ENCODE measurements at regions not wholly inside any gene's neighbourhood (a gene's known extent, or its start where the extent isn't known, plus 50 kb on each side); places are given as distances from the start of the nearest gene placed in this dataset.

- DNase-seq (ENCODE audit: low read depth in 2 of 2), result no peak
These were observed 77.2 kb downstream of the HIF1AN start for GRCh38 chr10:100612601-100613595.

- no peak for DNase-seq (ENCODE audit: low read depth in 2 of 2)
These were observed 78.1 kb downstream of the HIF1AN start for GRCh38 chr10:100613846-100614245.

- DNase-seq (ENCODE audit: low read depth in 2 of 2), result no peak
These were observed 78.8 kb downstream of the HIF1AN start for GRCh38 chr10:100614429-100615095.

- DNase-seq (ENCODE audit: low read depth in 2 of 2), result no peak
These were observed 79.5 kb downstream of the HIF1AN start for GRCh38 chr10:100615241-100615640.

GRCh38 chr10:100615908-100616307 is 80.2 kb downstream of the HIF1AN start:
- DNase-seq (ENCODE audit: low read depth in 2 of 2), result no peak

- DNase-seq (ENCODE audit: low read depth in 2 of 2), result no peak
These were observed 82.4 kb downstream of the HIF1AN start for GRCh38 chr10:100618091-100618615.

GRCh38 chr10:100618632-100619255 is 83.0 kb downstream of the HIF1AN start:
- no peak for DNase-seq (ENCODE audit: low read depth in 2 of 2)

- DNase-seq (ENCODE audit: low read depth in 2 of 2), result no peak
These were observed 84.5 kb downstream of the HIF1AN start for GRCh38 chr10:100620087-100620835.

GRCh38 chr10:100621360-100622205 is 85.8 kb downstream of the HIF1AN start:
- DNase-seq (ENCODE audit: low read depth in 2 of 2), result no peak

- no peak for DNase-seq (ENCODE audit: low read depth in 2 of 2)
These were observed 87.2 kb downstream of the HIF1AN start for GRCh38 chr10:100622946-100623345.

GRCh38 chr10:100623521-100624230 is 87.9 kb downstream of the HIF1AN start:
- DNase-seq (ENCODE audit: low read depth in 2 of 2), result no peak

- DNase-seq (ENCODE audit: low read depth in 2 of 2), result no peak
These were observed 88.6 kb downstream of the HIF1AN start for GRCh38 chr10:100624298-100624697.

- DNase-seq (ENCODE audit: low read depth in 2 of 2), result no peak
These were observed 90.1 kb downstream of the HIF1AN start for GRCh38 chr10:100625816-100626215.

GRCh38 chr10:100628061-100628460 is 92.3 kb downstream of the HIF1AN start:
- no peak for DNase-seq (ENCODE audit: low read depth in 2 of 2)

- no peak for DNase-seq (ENCODE audit: low read depth in 2 of 2)
These were observed 95.4 kb downstream of the HIF1AN start for GRCh38 chr10:100631192-100631591.

GRCh38 chr10:100632027-100632426 is 96.3 kb downstream of the HIF1AN start:
- DNase-seq (ENCODE audit: low read depth in 2 of 2), result no peak

GRCh38 chr10:100634034-100634433 is 98.3 kb downstream of the HIF1AN start:
- DNase-seq (ENCODE audit: low read depth in 2 of 2), result no peak

- DNase-seq (ENCODE audit: low read depth in 2 of 2), result no peak
These were observed 101.3 kb downstream of the HIF1AN start for GRCh38 chr10:100636848-100637553.

GRCh38 chr10:100637785-100638184 is 102.0 kb downstream of the HIF1AN start:
- DNase-seq (ENCODE audit: low read depth in 2 of 2), result no peak

Measured in fibroblast of skin of left quadriceps (primary cell).